RWPE1 (cell line): ENCODE measurements at regions not wholly inside any gene's neighbourhood (a gene's known extent, or its start where the extent isn't known, plus 50 kb on each side); places are given as distances from the start of the nearest gene placed in this dataset.
"Not testable (repeated sequence)": the region's sequence is repeated elsewhere in the genome, so short reads cannot be mapped to it uniquely, and the experiment has no call there.

Experiments
- CTCF ChIA-PET: fragments of 350-600 bp; sonication (Branson Sonifier 250); formaldehyde crosslinking; extraction: SDS; loops from one replicate; lab custom pipeline; 2021; lab: Yijun Ruan, JAX
- POLR2A ChIA-PET: fragments of 400-600 bp; formaldehyde crosslinking; extraction: SDS; loops from one replicate; lab custom pipeline; 2020; ENCODE audit warnings: antibody characterized with exemption; ENCODE audit not compliant: low non-redundant PET; lab: Yijun Ruan, JAX
- DNase-seq: peaks from one replicate; pipeline ENCODE4 v3.0.0; 2012; ENCODE audit warnings: low spot score
- H3K27ac ChIP-seq: fragments of 450-650 bp; 2 replicates; pipeline ENCODE4 v1.5.1; 2017
- TF ChIP-seq, protein P1 (sequence below): fragments of 450-650 bp; conservative IDR thresholded peaks from 2 replicates; pipeline ENCODE4 v1.5.1; 2017; ENCODE audit warnings: low read depth, mild to moderate bottlenecking

- DNase-seq: no peak
- ChIA-PET CTCF (no interaction called here), POLR2A (no interaction called here)
- no peak overlapping the region for H3K27ac ChIP-seq
- TF ChIP-seq, protein P1, sequence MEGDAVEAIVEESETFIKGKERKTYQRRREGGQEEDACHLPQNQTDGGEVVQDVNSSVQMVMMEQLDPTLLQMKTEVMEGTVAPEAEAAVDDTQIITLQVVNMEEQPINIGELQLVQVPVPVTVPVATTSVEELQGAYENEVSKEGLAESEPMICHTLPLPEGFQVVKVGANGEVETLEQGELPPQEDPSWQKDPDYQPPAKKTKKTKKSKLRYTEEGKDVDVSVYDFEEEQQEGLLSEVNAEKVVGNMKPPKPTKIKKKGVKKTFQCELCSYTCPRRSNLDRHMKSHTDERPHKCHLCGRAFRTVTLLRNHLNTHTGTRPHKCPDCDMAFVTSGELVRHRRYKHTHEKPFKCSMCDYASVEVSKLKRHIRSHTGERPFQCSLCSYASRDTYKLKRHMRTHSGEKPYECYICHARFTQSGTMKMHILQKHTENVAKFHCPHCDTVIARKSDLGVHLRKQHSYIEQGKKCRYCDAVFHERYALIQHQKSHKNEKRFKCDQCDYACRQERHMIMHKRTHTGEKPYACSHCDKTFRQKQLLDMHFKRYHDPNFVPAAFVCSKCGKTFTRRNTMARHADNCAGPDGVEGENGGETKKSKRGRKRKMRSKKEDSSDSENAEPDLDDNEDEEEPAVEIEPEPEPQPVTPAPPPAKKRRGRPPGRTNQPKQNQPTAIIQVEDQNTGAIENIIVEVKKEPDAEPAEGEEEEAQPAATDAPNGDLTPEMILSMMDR: no peak
Measured at GRCh38 chr2:225233234-225233633, 166.3 kb upstream of the NYAP2 start.

- POLR2A ChIA-PET: no interaction called here
- CTCF ChIA-PET: no interaction called here
Measured at GRCh38 chr2:225231900-225232299, 167.6 kb upstream of the NYAP2 start.

GRCh38 chr2:225229346-225229745, 170.2 kb upstream of the NYAP2 start:
- CTCF ChIA-PET, POLR2A ChIA-PET, DNase-seq, H3K27ac ChIP-seq: not testable (repeated sequence)

More at GRCh38 chr2:225231900-225232299, 167.6 kb upstream of the NYAP2 start:
- TF ChIP-seq, protein P1: no peak
- H3K27ac ChIP-seq: no peak overlapping the region
- no peak for DNase-seq

- no peak overlapping the region for H3K27ac ChIP-seq
- POLR2A ChIA-PET: interaction anchor here (0.5 kb wide), 1 partner anchor 1086 kb away, joined by 4 read pairs; no protein-coding TSS in a partner anchor
- TF ChIP-seq, protein P1: no peak
- no peak for DNase-seq
- CTCF ChIA-PET: interaction anchor here (0.6 kb wide), 1 partner anchor 719 kb away, joined by 6 read pairs; no protein-coding TSS in a partner anchor
Measured at GRCh38 chr2:225226441-225226840, 173.1 kb upstream of the NYAP2 start.

- DNase-seq: no peak
- ChIA-PET CTCF (interaction anchor here (0.9 kb wide), 1 partner anchor 59 kb away, joined by 3 read pairs; no protein-coding TSS in a partner anchor), POLR2A (no interaction called here)
- H3K27ac ChIP-seq: no peak overlapping the region
- TF ChIP-seq, protein P1: no peak
Measured at GRCh38 chr2:225223301-225223700, 176.2 kb upstream of the NYAP2 start.

- CTCF ChIA-PET: no interaction called here
- TF ChIP-seq, protein P1: no peak
- no peak overlapping the region for H3K27ac ChIP-seq
- POLR2A ChIA-PET: no interaction called here
- no peak for DNase-seq
Measured at GRCh38 chr2:225207471-225207870, 165.2 kb upstream of the DOCK10 start.

- ChIA-PET POLR2A (no interaction called here), CTCF (no interaction called here)
- no peak for DNase-seq
- no peak overlapping the region for H3K27ac ChIP-seq
- TF ChIP-seq, protein P1: no peak
Measured at GRCh38 chr2:225207043-225207442, 164.8 kb upstream of the DOCK10 start.
